ENCODE measurements at regions not wholly inside any gene's neighbourhood (a gene's known extent, or its start where the extent isn't known, plus 50 kb on each side); places are given as distances from the start of the nearest gene placed in this dataset.
"Not testable (repeated sequence)": the region's sequence is repeated elsewhere in the genome, so short reads cannot be mapped to it uniquely, and the experiment has no call there.

- peak; percentile 1 to 10 for DNase-seq
Observed at GRCh38 chr3:106963442-106963841, 413.8 kb upstream of the CCDC54 start.

GRCh38 chr3:106965307-106965706, 411.9 kb upstream of the CCDC54 start:
- Histone ChIP-seq H3K4me1 (ENCODE audit: control insufficient read depth, insufficient read depth, low read length) (no peaks in the 10 kb centered on the region), H3K4me3 (ENCODE audit: low read length) (no peak overlapping the region), H3K36me3 (ENCODE audit: control insufficient read depth, insufficient read depth, low read length) (no peaks in the 10 kb centered on the region), H3K27ac (ENCODE audit: low read length) (no peak overlapping the region), H3K27me3 (ENCODE audit: control insufficient read depth, insufficient read depth, low read length) (no peaks in the 10 kb centered on the region), H3K9me3 (ENCODE audit: control insufficient read depth, low read depth, low read length) (no peaks in the 10 kb centered on the region)
- DNase-seq, result no peak
- no CpG with 5 or more reads among the region's 3 CpGs for WGBS (ENCODE audit: insufficient coverage, low lambda C conversion rate)

More at GRCh38 chr3:106963442-106963841, 413.8 kb upstream of the CCDC54 start:
- Histone ChIP-seq H3K4me1 (ENCODE audit: control insufficient read depth, insufficient read depth, low read length) (no peaks in the 10 kb centered on the region), H3K27me3 (ENCODE audit: control insufficient read depth, insufficient read depth, low read length) (no peaks in the 10 kb centered on the region), H3K36me3 (ENCODE audit: control insufficient read depth, insufficient read depth, low read length) (no peaks in the 10 kb centered on the region), H3K9me3 (ENCODE audit: control insufficient read depth, low read depth, low read length) (no peaks in the 10 kb centered on the region), H3K27ac (ENCODE audit: low read length) (no peak overlapping the region), H3K4me3 (ENCODE audit: low read length) (no peak overlapping the region)
- WGBS (ENCODE audit: insufficient coverage, low lambda C conversion rate), result no CpG with 5 or more reads among the region's 1 CpG

- Histone ChIP-seq H3K4me1 (ENCODE audit: control insufficient read depth, insufficient read depth, low read length) (no peaks in the 10 kb centered on the region), H3K9me3 (ENCODE audit: control insufficient read depth, low read depth, low read length) (no peaks in the 10 kb centered on the region), H3K36me3 (ENCODE audit: control insufficient read depth, insufficient read depth, low read length) (no peaks in the 10 kb centered on the region), H3K27ac (ENCODE audit: low read length) (no peak overlapping the region), H3K27me3 (ENCODE audit: control insufficient read depth, insufficient read depth, low read length) (no peaks in the 10 kb centered on the region), H3K4me3 (ENCODE audit: low read length) (no peak overlapping the region)
- no peak for DNase-seq
- 90% methylated on average over 2 of the region's 4 CpGs for WGBS (ENCODE audit: insufficient coverage, low lambda C conversion rate)
Observed at GRCh38 chr3:106969596-106969995, 407.6 kb upstream of the CCDC54 start.

GRCh38 chr3:106981392-106981791, 395.8 kb upstream of the CCDC54 start:
- Histone ChIP-seq H3K4me3 (ENCODE audit: low read length) (no peak overlapping the region), H3K27ac (ENCODE audit: low read length) (no peak overlapping the region), H3K9me3 (ENCODE audit: control insufficient read depth, low read depth, low read length) (no peaks in the 10 kb centered on the region), H3K36me3 (ENCODE audit: control insufficient read depth, insufficient read depth, low read length) (no peaks in the 10 kb centered on the region), H3K27me3 (ENCODE audit: control insufficient read depth, insufficient read depth, low read length) (no peaks in the 10 kb centered on the region), H3K4me1 (ENCODE audit: control insufficient read depth, insufficient read depth, low read length) (no peaks in the 10 kb centered on the region)
- WGBS (ENCODE audit: insufficient coverage, low lambda C conversion rate), result 100% methylated on average over 1 of the region's 1 CpG
- no peak for DNase-seq

- 88% methylated on average over 2 of the region's 2 CpGs for WGBS (ENCODE audit: insufficient coverage, low lambda C conversion rate)
- no peak overlapping the region for H3K27ac ChIP-seq (ENCODE audit: low read length)
- no peak overlapping the region for H3K4me3 ChIP-seq (ENCODE audit: low read length)
- no peaks in the 10 kb centered on the region for H3K4me1 ChIP-seq (ENCODE audit: control insufficient read depth, insufficient read depth, low read length)
- no peaks in the 10 kb centered on the region for H3K36me3 ChIP-seq (ENCODE audit: control insufficient read depth, insufficient read depth, low read length)
- no peaks in the 10 kb centered on the region for H3K27me3 ChIP-seq (ENCODE audit: control insufficient read depth, insufficient read depth, low read length)
- peaks cover 4% of the 10 kb centered on the region for H3K9me3 ChIP-seq (ENCODE audit: control insufficient read depth, low read depth, low read length)
- no peak for DNase-seq
Observed at GRCh38 chr3:106985721-106986120, 391.5 kb upstream of the CCDC54 start.

- not testable (repeated sequence) for H3K36me3 ChIP-seq (ENCODE audit: control insufficient read depth, insufficient read depth, low read length); H3K27me3 ChIP-seq (ENCODE audit: control insufficient read depth, insufficient read depth, low read length); H3K27ac ChIP-seq (ENCODE audit: low read length); H3K9me3 ChIP-seq (ENCODE audit: control insufficient read depth, low read depth, low read length); H3K4me1 ChIP-seq (ENCODE audit: control insufficient read depth, insufficient read depth, low read length); DNase-seq; H3K4me3 ChIP-seq (ENCODE audit: low read length)
- 57% methylated on average over 1 of the region's 21 CpGs for WGBS (ENCODE audit: insufficient coverage, low lambda C conversion rate)
Observed at GRCh38 chr3:106998841-106999682, 378.2 kb upstream of the CCDC54 start.

- no peaks in the 10 kb centered on the region for H3K36me3 ChIP-seq (ENCODE audit: control insufficient read depth, insufficient read depth, low read length)
- no peaks in the 10 kb centered on the region for H3K27me3 ChIP-seq (ENCODE audit: control insufficient read depth, insufficient read depth, low read length)
Observed at GRCh38 chr3:107001635-107002034, 375.6 kb upstream of the CCDC54 start.

GRCh38 chr3:107005352-107005751, 371.9 kb upstream of the CCDC54 start:
- no CpG with 5 or more reads among the region's 4 CpGs for WGBS (ENCODE audit: insufficient coverage, low lambda C conversion rate)
- H3K27ac ChIP-seq (ENCODE audit: low read length); H3K36me3 ChIP-seq (ENCODE audit: control insufficient read depth, insufficient read depth, low read length); H3K27me3 ChIP-seq (ENCODE audit: control insufficient read depth, insufficient read depth, low read length); H3K4me3 ChIP-seq (ENCODE audit: low read length); DNase-seq; H3K9me3 ChIP-seq (ENCODE audit: control insufficient read depth, low read depth, low read length); H3K4me1 ChIP-seq (ENCODE audit: control insufficient read depth, insufficient read depth, low read length): not testable (repeated sequence)

More at GRCh38 chr3:107001635-107002034, 375.6 kb upstream of the CCDC54 start:
- WGBS (ENCODE audit: insufficient coverage, low lambda C conversion rate), result 60% methylated on average over 1 of the region's 2 CpGs
- no peak for DNase-seq
- H3K27ac ChIP-seq (ENCODE audit: low read length), result no peak overlapping the region
- no peak overlapping the region for H3K4me3 ChIP-seq (ENCODE audit: low read length)
- H3K9me3 ChIP-seq (ENCODE audit: control insufficient read depth, low read depth, low read length), result no peaks in the 10 kb centered on the region
- no peaks in the 10 kb centered on the region for H3K4me1 ChIP-seq (ENCODE audit: control insufficient read depth, insufficient read depth, low read length)

- DNase-seq, result no peak
- Histone ChIP-seq H3K4me3 (ENCODE audit: low read length) (no peak overlapping the region), H3K9me3 (ENCODE audit: control insufficient read depth, low read depth, low read length) (no peaks in the 10 kb centered on the region), H3K27ac (ENCODE audit: low read length) (no peak overlapping the region), H3K36me3 (ENCODE audit: control insufficient read depth, insufficient read depth, low read length) (no peaks in the 10 kb centered on the region), H3K27me3 (ENCODE audit: control insufficient read depth, insufficient read depth, low read length) (no peaks in the 10 kb centered on the region), H3K4me1 (ENCODE audit: control insufficient read depth, insufficient read depth, low read length) (no peaks in the 10 kb centered on the region)
- 100% methylated on average over 1 of the region's 1 CpG for WGBS (ENCODE audit: insufficient coverage, low lambda C conversion rate)
Observed at GRCh38 chr3:107008213-107008612, 369.0 kb upstream of the CCDC54 start.

- H3K27ac ChIP-seq (ENCODE audit: low read length), result no peak overlapping the region
- H3K4me1 ChIP-seq (ENCODE audit: control insufficient read depth, insufficient read depth, low read length), result no peaks in the 10 kb centered on the region
- no peak for DNase-seq
- no peak overlapping the region for H3K4me3 ChIP-seq (ENCODE audit: low read length)
- H3K9me3 ChIP-seq (ENCODE audit: control insufficient read depth, low read depth, low read length), result peaks cover 4% of the 10 kb centered on the region
- 60% methylated on average over 1 of the region's 1 CpG for WGBS (ENCODE audit: insufficient coverage, low lambda C conversion rate)
- H3K27me3 ChIP-seq (ENCODE audit: control insufficient read depth, insufficient read depth, low read length), result no peaks in the 10 kb centered on the region
- no peaks in the 10 kb centered on the region for H3K36me3 ChIP-seq (ENCODE audit: control insufficient read depth, insufficient read depth, low read length)
Observed at GRCh38 chr3:107013641-107014040, 363.6 kb upstream of the CCDC54 start.

GRCh38 chr3:107024551-107025026, 352.6 kb upstream of the CCDC54 start:
- H3K9me3 ChIP-seq (ENCODE audit: control insufficient read depth, low read depth, low read length), result no peaks in the 10 kb centered on the region
- H3K27ac ChIP-seq (ENCODE audit: low read length), result no peak overlapping the region
- no peaks in the 10 kb centered on the region for H3K36me3 ChIP-seq (ENCODE audit: control insufficient read depth, insufficient read depth, low read length)
- no peaks in the 10 kb centered on the region for H3K27me3 ChIP-seq (ENCODE audit: control insufficient read depth, insufficient read depth, low read length)
- DNase-seq, result no peak
- no peaks in the 10 kb centered on the region for H3K4me1 ChIP-seq (ENCODE audit: control insufficient read depth, insufficient read depth, low read length)
- H3K4me3 ChIP-seq (ENCODE audit: low read length), result no peak overlapping the region
- whole genome bisulfite sequencing (ENCODE audit: insufficient coverage, low lambda C conversion rate), result 30% methylated on average over 2 of the region's 2 CpGs
